Stimulated activated CD8-positive, alpha-beta memory T cell treated with anti-CD3 and anti-CD28 coated beads, Interleukin-4, amount 100 ng/mL, for 1 hour (primary cell): ENCODE measurements at regions not wholly inside any gene's neighbourhood (a gene's known extent, or its start where the extent isn't known, plus 50 kb on each side); places are given as distances from the start of the nearest gene placed in this dataset.

Source experiments
- DNase-seq, 2 donors: peaks; one replicate each; pipeline ENCODE4 v3.0.0-alpha.2; 2020; ENCODE audit warnings: low read depth in 2 of 2, low spot score in 1 of 2

GRCh38 chr2:177078855-177079254 lies 133.7 kb upstream of the HNRNPA3 start:
- DNase-seq: no peak

GRCh38 chr2:177080746-177081284 lies 131.8 kb upstream of the HNRNPA3 start:
- DNase-seq: no peak

- DNase-seq: no peak
These were observed 128.0 kb upstream of the HNRNPA3 start for GRCh38 chr2:177084607-177085006.

GRCh38 chr2:177088529-177088928 lies 124.1 kb upstream of the HNRNPA3 start:
- DNase-seq: no peak

- no peak for DNase-seq
These were observed 121.6 kb upstream of the HNRNPA3 start for GRCh38 chr2:177090967-177091366.

- DNase-seq: no peak
These were observed 119.2 kb upstream of the HNRNPA3 start for GRCh38 chr2:177093371-177093770.

- no peak for DNase-seq
These were observed 114.5 kb upstream of the HNRNPA3 start for GRCh38 chr2:177098001-177098613.

- DNase-seq: no peak
These were observed 110.7 kb upstream of the HNRNPA3 start for GRCh38 chr2:177101930-177102329.

GRCh38 chr2:177106212-177106611 lies 106.4 kb upstream of the HNRNPA3 start:
- no peak for DNase-seq

- DNase-seq: no peak
These were observed 103.7 kb upstream of the HNRNPA3 start for GRCh38 chr2:177108890-177109289.

GRCh38 chr2:177114712-177115111 lies 97.9 kb upstream of the HNRNPA3 start:
- no peak for DNase-seq

GRCh38 chr2:177117755-177118154 lies 94.8 kb upstream of the HNRNPA3 start:
- DNase-seq: no peak

GRCh38 chr2:177118636-177119035 lies 94.0 kb upstream of the HNRNPA3 start:
- DNase-seq: no peak

- DNase-seq: no peak
These were observed 93.5 kb upstream of the HNRNPA3 start for GRCh38 chr2:177119099-177119498.

- DNase-seq: no peak
These were observed 89.5 kb upstream of the HNRNPA3 start for GRCh38 chr2:177123048-177123447.

GRCh38 chr2:177124371-177124770 lies 88.2 kb upstream of the HNRNPA3 start:
- no peak for DNase-seq

GRCh38 chr2:177127821-177128220 lies 84.8 kb upstream of the HNRNPA3 start:
- DNase-seq: no peak

GRCh38 chr2:177129610-177130009 lies 83.0 kb upstream of the HNRNPA3 start:
- no peak for DNase-seq

- no peak for DNase-seq
These were observed 80.7 kb upstream of the HNRNPA3 start for GRCh38 chr2:177131858-177132257.

- DNase-seq: no peak
These were observed 73.8 kb upstream of the HNRNPA3 start for GRCh38 chr2:177138823-177139222.

GRCh38 chr2:177141866-177142265 lies 70.7 kb upstream of the HNRNPA3 start:
- no peak for DNase-seq

- DNase-seq: no peak
These were observed 69.2 kb upstream of the HNRNPA3 start for GRCh38 chr2:177143444-177143843.

GRCh38 chr2:177147093-177147694 lies 65.4 kb upstream of the HNRNPA3 start:
- no peak for DNase-seq
